Gastroesophageal sphincter (tissue), 3 donors: ENCODE measurements at regions not wholly inside any gene's neighbourhood (a gene's known extent, or its start where the extent isn't known, plus 50 kb on each side); places are given as distances from the start of the nearest gene placed in this dataset.

Source experiments
- CTCF ChIP-seq, 4 experiments: fragments of 200-600 bp in 2 of 4; fragments of 450-650 bp in 2 of 4; sonication (generic) in 1 of 4; IDR thresholded peaks; one replicate each; pipeline ENCODE4 v1.5.1; 2017 to 2019; ENCODE audit warnings: antibody characterized with exemption in 4 of 4, mild to moderate bottlenecking in 2 of 4, moderate library complexity in 2 of 4
- EP300 ChIP-seq: sonication (generic); formaldehyde crosslinking; IDR thresholded peaks from one replicate; pipeline ENCODE4 v1.6.1; 2017; ENCODE audit warnings: antibody characterized with exemption, mild to moderate bottlenecking
- POLR2A ChIP-seq, 2 donors: fragments of 450-650 bp; IDR thresholded peaks; one replicate each; pipeline ENCODE4 v1.6.1; 2017; ENCODE audit warnings: antibody characterized with exemption in 2 of 2, mild to moderate bottlenecking in 2 of 2, moderate library complexity in 1 of 2
- POLR2AphosphoS5 ChIP-seq: sonication (generic); formaldehyde crosslinking; IDR thresholded peaks from one replicate; pipeline ENCODE4 v1.6.1; 2017; ENCODE audit warnings: antibody characterized with exemption

GRCh38 chr2:2648094-2648493, 317.0 kb upstream of the MYT1L start:
- TF ChIP-seq POLR2AphosphoS5, result no peak
- no peak for TF ChIP-seq POLR2A (IDR thresholded peaks at IDR 0.05)
- no peak for TF ChIP-seq EP300
- TF ChIP-seq CTCF (IDR thresholded peaks at IDR 0.05), result no peak
